Endothelial cell of hepatic sinusoid (primary cell): ENCODE measurements at regions not wholly inside any gene's neighbourhood (a gene's known extent, or its start where the extent isn't known, plus 50 kb on each side); places are given as distances from the start of the nearest gene placed in this dataset.
"Not testable (repeated sequence)": the region's sequence is repeated elsewhere in the genome, so short reads cannot be mapped to it uniquely, and the experiment has no call there.

ENCODE experiments used
- in situ Hi-C: cut with HindIII; loops from 2 replicates; pipeline ENCODE4 v1.10.0; 2017; ENCODE audit warnings: low sequenced_read_pairs

DNA sequence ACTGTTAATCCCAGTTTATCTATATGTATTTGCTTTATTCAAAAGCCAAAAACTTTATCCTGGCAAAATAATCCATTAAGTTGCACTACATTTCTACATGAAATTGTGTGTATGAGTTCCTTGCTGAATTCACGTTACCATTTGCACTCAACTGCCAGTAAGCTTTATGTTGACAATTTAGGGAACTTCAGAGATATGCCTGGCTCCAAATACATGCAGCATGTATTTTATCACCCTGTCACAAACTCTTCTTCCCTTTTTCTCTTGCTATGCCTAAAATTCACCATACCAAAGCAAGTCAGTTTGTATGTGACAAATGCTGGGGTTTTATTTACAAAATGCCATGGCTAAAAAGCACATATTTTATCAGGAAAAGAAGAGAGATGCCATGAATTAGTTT is 157.6 kb upstream of the CDH2 start:
- in situ Hi-C loops: no loop called here

GRCh38 chr18:28332071-28332470 is 155.1 kb upstream of the CDH2 start:
- in situ Hi-C loops: no loop called here

- in situ Hi-C loops: no loop called here
Measured at GRCh38 chr18:28331551-28331950, 154.6 kb upstream of the CDH2 start.

DNA sequence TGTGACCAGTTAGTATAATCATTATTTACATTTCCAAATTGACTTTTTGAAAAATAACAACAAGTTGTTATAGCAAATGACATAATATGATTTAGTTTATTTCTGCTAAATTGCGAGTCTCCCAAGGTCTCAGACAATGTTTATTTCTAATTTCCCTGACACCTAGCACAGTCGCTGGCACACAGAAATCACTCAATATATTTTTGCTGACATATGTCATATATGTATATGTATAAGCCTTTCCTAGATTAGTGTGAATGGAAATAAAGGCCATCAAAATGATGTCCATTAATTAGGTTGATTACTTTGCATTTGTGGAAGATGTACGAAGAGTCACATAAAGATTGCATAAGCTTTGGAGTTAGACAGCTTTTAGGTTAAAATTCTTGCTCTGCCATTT is 136.7 kb upstream of the CDH2 start:
- in situ Hi-C loops: no loop called here

DNA sequence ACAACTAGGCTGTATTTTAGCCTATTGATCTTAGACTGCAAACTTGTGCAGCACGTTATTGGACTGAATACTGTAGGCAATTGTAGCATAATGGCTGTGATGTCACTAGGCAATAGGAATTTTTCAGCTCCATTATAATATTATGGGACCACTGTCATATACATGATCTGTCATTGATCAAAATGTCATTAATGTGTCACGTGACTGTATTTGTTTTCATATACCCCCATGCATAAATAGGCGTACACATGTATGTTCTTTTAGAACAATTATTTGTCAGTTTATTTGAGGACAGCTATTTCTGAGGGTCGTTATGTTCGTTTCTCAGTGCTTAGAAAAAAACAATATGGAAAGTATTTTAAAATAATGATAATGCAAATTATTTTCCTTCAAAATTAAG is 111.9 kb upstream of the CDH2 start:
- in situ Hi-C loops: no loop called here

GRCh38 chr18:28287146-28287545 is 110.2 kb upstream of the CDH2 start:
- in situ Hi-C loops: no loop called here

DNA sequence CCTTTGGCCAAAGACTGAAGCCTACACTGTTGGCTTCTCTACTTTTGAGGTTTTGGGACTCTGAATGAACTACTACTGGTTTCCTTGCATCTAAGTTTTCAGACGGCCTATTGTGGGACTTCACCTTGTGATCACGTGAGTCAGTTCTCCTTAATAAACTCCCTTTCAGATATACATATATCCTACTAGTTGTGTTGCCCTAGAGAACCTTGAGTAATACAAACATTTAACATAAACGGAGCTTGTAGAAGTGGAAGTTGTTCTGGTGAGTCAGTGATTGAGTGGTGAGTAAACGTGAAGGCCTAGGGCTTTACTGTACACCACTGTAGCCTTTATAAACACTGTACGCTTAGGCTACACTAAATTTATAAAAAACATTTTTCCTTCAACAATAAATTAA is 107.2 kb upstream of the CDH2 start:
- in situ Hi-C loops: no loop called here

GRCh38 chr18:28281400-28281799 is 104.5 kb upstream of the CDH2 start:
- in situ Hi-C loops: no loop called here

DNA sequence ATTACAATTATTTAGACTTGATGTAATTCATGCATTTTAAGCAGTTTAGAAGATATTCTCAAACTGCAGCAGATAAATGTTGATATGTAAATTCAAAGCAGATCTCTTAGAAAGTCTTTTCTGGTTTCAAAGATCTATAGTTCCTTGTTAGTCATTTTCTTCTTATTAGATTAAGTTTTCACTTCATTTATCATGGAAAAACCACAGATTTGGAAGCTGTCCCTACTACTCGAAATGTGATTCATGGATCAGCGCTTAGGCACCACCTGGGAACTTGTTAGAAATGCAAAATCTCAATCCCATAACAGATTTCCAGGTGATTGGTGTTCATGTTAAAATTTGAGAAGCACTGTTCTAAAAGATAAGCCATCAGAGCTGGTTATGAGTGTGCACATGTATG is 92.8 kb upstream of the CDH2 start:
- in situ Hi-C loops: no loop called here

GRCh38 chr18:28267878-28268625 is 91.1 kb upstream of the CDH2 start:
- in situ Hi-C loops: no loop called here

- in situ Hi-C loops: no loop called here
Measured at GRCh38 chr18:28267276-28267675, 90.3 kb upstream of the CDH2 start.

DNA sequence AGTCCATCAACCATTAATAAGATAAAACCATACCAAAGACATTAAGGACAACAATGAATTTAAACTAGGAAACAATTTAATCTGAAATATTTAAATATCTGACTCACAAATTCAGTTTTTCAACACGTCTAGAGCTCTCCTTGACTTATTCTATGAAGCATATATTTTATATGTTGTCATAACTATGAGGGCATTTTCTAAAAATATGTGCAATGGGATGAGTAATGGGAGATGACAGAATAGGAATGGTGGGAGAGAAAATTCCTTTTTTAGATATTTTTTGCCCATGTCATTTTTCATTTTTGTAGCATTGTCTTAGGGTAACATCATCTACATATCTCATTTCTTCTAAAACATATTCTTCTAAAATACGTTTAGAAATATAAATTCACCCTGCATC is 79.2 kb upstream of the CDH2 start:
- in situ Hi-C loops: no loop called here

GRCh38 chr18:28248653-28249052 is 71.7 kb upstream of the CDH2 start:
- in situ Hi-C loops: no loop called here

GRCh38 chr18:28240626-28241025 is 63.7 kb upstream of the CDH2 start:
- in situ Hi-C loops: not testable (repeated sequence)

GRCh38 chr18:28236487-28236886 is 59.6 kb upstream of the CDH2 start:
- in situ Hi-C loops: no loop called here
